Endothelial cell of umbilical vein (primary cell): ENCODE measurements at regions not wholly inside any gene's neighbourhood (a gene's known extent, or its start where the extent isn't known, plus 50 kb on each side); places are given as distances from the start of the nearest gene placed in this dataset.

Source experiments
- EZH2 ChIP-seq: IDR thresholded peaks from 2 replicates; pipeline ENCODE4 v1.6.1; 2012; ENCODE audit warnings: borderline replicate concordance, low read depth, mild to moderate bottlenecking, moderate library complexity, low read length, inconsistent platforms; ENCODE audit not compliant: severe bottlenecking
- FOS ChIP-seq: IDR thresholded peaks from 2 replicates; pipeline ENCODE4 v1.6.1; 2011; ENCODE audit warnings: mild to moderate bottlenecking, low read length, moderate library complexity, borderline replicate concordance; ENCODE audit not compliant: insufficient read depth
- GATA2 ChIP-seq: IDR thresholded peaks from 2 replicates; pipeline ENCODE4 v1.7.0; 2011; ENCODE audit warnings: low read depth, mild to moderate bottlenecking, moderate library complexity, mixed read lengths, low read length; ENCODE audit not compliant: insufficient read length, insufficient read depth
- JUN ChIP-seq: IDR thresholded peaks from 2 replicates; pipeline ENCODE4 v1.6.1; 2011; ENCODE audit warnings: borderline replicate concordance, low read depth; ENCODE audit not compliant: insufficient read length, insufficient read depth
- MYC ChIP-seq: IDR thresholded peaks from one replicate; pipeline ENCODE4 v1.6.1; 2011; ENCODE audit warnings: mild to moderate bottlenecking, low read depth, low read length
- POLR2A ChIP-seq: IDR thresholded peaks from 2 replicates; pipeline ENCODE4 v1.6.1; 2012; ENCODE audit warnings: low read depth, mild to moderate bottlenecking, control low read depth, low read length
- POLR2AphosphoS5 ChIP-seq: IDR thresholded peaks from 2 replicates; pipeline ENCODE4 v1.6.1; 2012; ENCODE audit warnings: low read depth, mild to moderate bottlenecking, control low read depth, low read length, moderate library complexity; ENCODE audit not compliant: insufficient read depth
- TF ChIP-seq, protein P1 (sequence below), 2 donors: IDR thresholded peaks; 1 replicate in 1 of 2; 2 replicates in 1 of 2; pipeline ENCODE4 v1.5.1; 2011; ENCODE audit warnings: low read length in 2 of 2, mild to moderate bottlenecking in 2 of 2, moderate library complexity in 2 of 2, control low read depth in 1 of 2, inconsistent platforms in 1 of 2, low read depth in 1 of 2; ENCODE audit not compliant: insufficient read depth in 1 of 2; ENCODE audit errors: extremely low read depth in 1 of 2
- TF ChIP-seq, protein P2 (sequence below): IDR thresholded peaks from 2 replicates; pipeline ENCODE4 v1.6.1; 2011; ENCODE audit not compliant: insufficient read depth, insufficient read length

DNA sequence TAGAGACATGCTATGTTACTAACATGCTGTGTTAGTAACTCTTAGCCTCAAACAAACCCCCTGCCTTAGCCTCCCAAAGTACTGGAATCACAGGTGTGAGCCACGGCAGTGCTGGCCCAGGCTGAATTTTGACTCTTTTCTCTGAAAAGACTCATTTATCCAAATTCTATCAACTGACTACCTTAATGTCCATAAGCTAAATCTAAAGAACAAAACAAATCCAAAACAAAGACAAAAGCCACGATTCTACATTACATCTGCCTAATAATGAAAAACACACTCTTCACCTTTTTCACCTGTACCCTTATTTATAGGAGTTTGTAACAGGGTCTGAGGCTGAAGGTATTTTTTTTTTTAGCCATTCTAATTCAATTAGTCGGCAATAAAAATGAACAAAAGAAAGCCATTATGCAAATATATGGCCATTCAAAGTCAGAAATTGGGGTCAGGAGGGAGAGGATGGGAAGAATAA, 432.5 kb downstream of the RBFOX1 start:
- TF ChIP-seq, protein P1, sequence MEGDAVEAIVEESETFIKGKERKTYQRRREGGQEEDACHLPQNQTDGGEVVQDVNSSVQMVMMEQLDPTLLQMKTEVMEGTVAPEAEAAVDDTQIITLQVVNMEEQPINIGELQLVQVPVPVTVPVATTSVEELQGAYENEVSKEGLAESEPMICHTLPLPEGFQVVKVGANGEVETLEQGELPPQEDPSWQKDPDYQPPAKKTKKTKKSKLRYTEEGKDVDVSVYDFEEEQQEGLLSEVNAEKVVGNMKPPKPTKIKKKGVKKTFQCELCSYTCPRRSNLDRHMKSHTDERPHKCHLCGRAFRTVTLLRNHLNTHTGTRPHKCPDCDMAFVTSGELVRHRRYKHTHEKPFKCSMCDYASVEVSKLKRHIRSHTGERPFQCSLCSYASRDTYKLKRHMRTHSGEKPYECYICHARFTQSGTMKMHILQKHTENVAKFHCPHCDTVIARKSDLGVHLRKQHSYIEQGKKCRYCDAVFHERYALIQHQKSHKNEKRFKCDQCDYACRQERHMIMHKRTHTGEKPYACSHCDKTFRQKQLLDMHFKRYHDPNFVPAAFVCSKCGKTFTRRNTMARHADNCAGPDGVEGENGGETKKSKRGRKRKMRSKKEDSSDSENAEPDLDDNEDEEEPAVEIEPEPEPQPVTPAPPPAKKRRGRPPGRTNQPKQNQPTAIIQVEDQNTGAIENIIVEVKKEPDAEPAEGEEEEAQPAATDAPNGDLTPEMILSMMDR (IDR thresholded peaks at IDR 0.05; ENCODE audit: extremely low read depth in 1 of 2, insufficient read depth in 1 of 2, low read depth in 1 of 2, low read length in 2 of 2) = no peak
- TF ChIP-seq POLR2AphosphoS5 (no peak), EZH2 (no peak), POLR2A (no peak), JUN (no peak), FOS (no peak), MYC (no peak), GATA2 (no peak)
- TF ChIP-seq, protein P2, sequence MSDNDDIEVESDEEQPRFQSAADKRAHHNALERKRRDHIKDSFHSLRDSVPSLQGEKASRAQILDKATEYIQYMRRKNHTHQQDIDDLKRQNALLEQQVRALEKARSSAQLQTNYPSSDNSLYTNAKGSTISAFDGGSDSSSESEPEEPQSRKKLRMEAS = no peak
